ENCODE measurements at regions not wholly inside any gene's neighbourhood (a gene's known extent, or its start where the extent isn't known, plus 50 kb on each side); places are given as distances from the start of the nearest gene placed in this dataset.

- no peak for TF ChIP-seq CTCF (IDR thresholded peaks at IDR 0.05)
- no peak for ATAC-seq (ENCODE audit: low FRiP score)
Measured at GRCh38 chr5:141771031-141771430, 89.0 kb upstream of the ARAP3 start.

GRCh38 chr5:141769671-141770070 is 87.6 kb upstream of the ARAP3 start:
- TF ChIP-seq CTCF (IDR thresholded peaks at IDR 0.05), result no peak
- DNase-seq (ENCODE audit: low spot score), result no peak
- ATAC-seq (ENCODE audit: low FRiP score), result no peak

More at GRCh38 chr5:141771031-141771430, 89.0 kb upstream of the ARAP3 start:
- no peak for DNase-seq (ENCODE audit: low spot score)

- no peak for DNase-seq (ENCODE audit: low spot score)
- no peak for TF ChIP-seq CTCF (IDR thresholded peaks at IDR 0.05)
- ATAC-seq (ENCODE audit: low FRiP score), result no peak
Measured at GRCh38 chr5:141767671-141768070, 85.6 kb upstream of the ARAP3 start.

GRCh38 chr5:141765896-141766551 is 84.0 kb upstream of the ARAP3 start:
- TF ChIP-seq CTCF (IDR thresholded peaks at IDR 0.05), result no peak
- DNase-seq (ENCODE audit: low spot score), result no peak
- ATAC-seq (ENCODE audit: low FRiP score), result no peak

- no peak for TF ChIP-seq CTCF (IDR thresholded peaks at IDR 0.05)
- DNase-seq (ENCODE audit: low spot score) (no peak), ATAC-seq (ENCODE audit: low FRiP score) (no peak)
Measured at GRCh38 chr5:141763541-141763940, 81.5 kb upstream of the ARAP3 start.

GRCh38 chr5:141762790-141763368 is 80.8 kb upstream of the ARAP3 start:
- no peak for ATAC-seq (ENCODE audit: low FRiP score)
- no peak for DNase-seq (ENCODE audit: low spot score)
- TF ChIP-seq CTCF (IDR thresholded peaks at IDR 0.05), result no peak

- no peak for TF ChIP-seq CTCF (IDR thresholded peaks at IDR 0.05)
- ATAC-seq (ENCODE audit: low FRiP score) (no peak), DNase-seq (ENCODE audit: low spot score) (no peak)
Measured at GRCh38 chr5:141762316-141762715, 80.3 kb upstream of the ARAP3 start.
